BLaER1 (cell line): ENCODE measurements at regions not wholly inside any gene's neighbourhood (a gene's known extent, or its start where the extent isn't known, plus 50 kb on each side); places are given as distances from the start of the nearest gene placed in this dataset.
"Not testable (repeated sequence)": the region's sequence is repeated elsewhere in the genome, so short reads cannot be mapped to it uniquely, and the experiment has no call there.

ENCODE experiments used
- H3K27ac ChIP-seq: shearing (Covaris generic); formaldehyde crosslinking; 2 replicates; pipeline ENCODE4 v1.8.1; 2022
- H3K27me3 ChIP-seq: shearing (Covaris generic); formaldehyde crosslinking; 2 replicates; pipeline ENCODE4 v1.8.1; 2022
- H3K36me3 ChIP-seq: shearing (Covaris generic); formaldehyde crosslinking; 2 replicates; pipeline ENCODE4 v1.8.1; 2022
- H3K4me1 ChIP-seq: shearing (Covaris generic); formaldehyde crosslinking; 2 replicates; pipeline ENCODE4 v1.8.1; 2022
- H3K4me2 ChIP-seq: shearing (Covaris generic); formaldehyde crosslinking; 2 replicates; pipeline ENCODE4 v1.8.1; 2022
- H3K4me3 ChIP-seq: shearing (Covaris generic); formaldehyde crosslinking; 2 replicates; pipeline ENCODE4 v1.8.1; 2022
- H3K9ac ChIP-seq: shearing (Covaris generic); formaldehyde crosslinking; 2 replicates; pipeline ENCODE4 v1.8.1; 2022
- H3K9me3 ChIP-seq: shearing (Covaris generic); formaldehyde crosslinking; 2 replicates; pipeline ENCODE4 v1.8.1; 2022
- H4K20me1 ChIP-seq: shearing (Covaris generic); formaldehyde crosslinking; 2 replicates; pipeline ENCODE4 v1.8.1; 2022
- Cebpa-rat ChIP-seq: shearing (Covaris generic); IDR thresholded peaks from 2 replicates; pipeline ENCODE4 v1.8.1; 2022

DNA sequence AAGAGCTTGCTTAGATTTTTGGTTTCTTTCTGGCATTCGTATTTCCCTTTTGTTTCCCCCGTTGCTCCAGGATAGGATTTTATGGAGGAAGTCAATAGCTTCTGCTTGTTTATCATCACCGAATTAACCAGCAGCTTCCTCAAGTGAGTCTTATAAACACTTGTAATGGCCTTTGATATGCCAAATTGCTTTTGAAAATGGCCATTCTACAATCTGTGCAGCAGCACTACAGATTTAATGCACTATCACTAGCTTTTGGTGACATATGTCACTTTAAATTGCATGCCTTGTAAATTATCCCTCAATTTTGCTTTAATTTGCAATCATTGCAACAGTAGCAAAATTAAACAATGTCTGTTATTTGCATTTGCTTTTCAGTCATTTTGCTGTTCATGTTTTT, 774.7 kb downstream of the METTL4 start:
- Histone ChIP-seq H3K36me3 (no peaks in the 10 kb centered on the region), H3K4me1 (peaks cover 3% of the 10 kb centered on the region; the same call in 1 of the 2 replicates), H3K27ac (no peak overlapping the region), H4K20me1 (no peaks in the 10 kb centered on the region), H3K9me3 (peaks cover 9% of the 10 kb centered on the region), H3K4me3 (no peak overlapping the region), H3K9ac (no peak overlapping the region), H3K4me2 (no peak overlapping the region), H3K27me3 (no peaks in the 10 kb centered on the region)
- TF ChIP-seq Cebpa-rat = no peak

DNA sequence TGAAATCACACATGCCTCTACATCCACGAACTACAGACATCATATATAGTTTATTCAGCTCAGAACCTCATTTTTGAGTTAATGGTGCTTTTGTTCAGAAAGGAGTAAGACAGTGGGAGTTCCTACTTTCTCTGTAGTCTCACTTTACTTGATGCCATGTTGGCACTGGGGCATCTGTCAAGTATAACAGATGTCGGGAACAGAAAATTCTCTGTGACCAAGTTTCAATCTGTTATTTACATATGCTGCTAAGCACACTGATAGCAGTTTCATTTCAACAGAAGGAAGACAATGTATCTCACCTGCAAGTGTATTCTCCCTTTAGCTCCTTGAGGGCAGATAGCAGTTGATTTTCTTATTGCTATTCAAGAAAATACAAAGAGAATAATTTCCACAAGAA, 774.1 kb downstream of the METTL4 start:
- Histone ChIP-seq H3K27me3 (no peaks in the 10 kb centered on the region), H3K4me2 (no peak overlapping the region)
- TF ChIP-seq Cebpa-rat = no peak

DNA sequence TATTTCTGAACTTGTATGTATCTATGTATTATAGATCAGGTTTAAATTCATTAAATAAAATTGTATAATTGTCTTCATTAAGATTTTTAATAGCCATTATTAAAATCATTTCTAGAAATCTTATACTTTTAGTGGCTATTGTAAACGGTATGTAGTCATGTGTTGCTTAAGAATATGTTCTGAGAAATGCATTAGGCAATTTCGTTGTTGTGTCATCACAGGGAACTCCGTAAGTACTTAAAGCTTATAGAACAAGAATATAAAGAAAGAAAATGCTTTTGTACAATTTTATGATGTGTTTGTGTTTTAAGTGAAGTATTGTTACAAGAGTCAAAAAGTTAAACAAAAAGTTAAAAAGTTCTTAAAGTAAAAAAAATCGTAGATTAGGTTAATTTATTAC, 765.8 kb downstream of the METTL4 start:
- Histone ChIP-seq H3K4me1 (no peaks in the 10 kb centered on the region), H3K4me3 (no peak overlapping the region), H3K9me3 (no peaks in the 10 kb centered on the region), H4K20me1 (no peaks in the 10 kb centered on the region), H3K27ac (no peak overlapping the region), H3K27me3 (no peaks in the 10 kb centered on the region), H3K9ac (no peak overlapping the region), H3K4me2 (no peak overlapping the region), H3K36me3 (no peaks in the 10 kb centered on the region)
- no peak for TF ChIP-seq Cebpa-rat

More for the DNA sequence above, 774.1 kb downstream of the METTL4 start:
- no peaks in the 10 kb centered on the region for H3K36me3 ChIP-seq
- peaks cover 9% of the 10 kb centered on the region for H3K9me3 ChIP-seq
- peaks cover 3% of the 10 kb centered on the region; the same call in 1 of the 2 replicates for H3K4me1 ChIP-seq
- no peak overlapping the region for H3K4me3 ChIP-seq
- no peaks in the 10 kb centered on the region for H4K20me1 ChIP-seq
- H3K27ac ChIP-seq = no peak overlapping the region
- no peak overlapping the region for H3K9ac ChIP-seq

DNA sequence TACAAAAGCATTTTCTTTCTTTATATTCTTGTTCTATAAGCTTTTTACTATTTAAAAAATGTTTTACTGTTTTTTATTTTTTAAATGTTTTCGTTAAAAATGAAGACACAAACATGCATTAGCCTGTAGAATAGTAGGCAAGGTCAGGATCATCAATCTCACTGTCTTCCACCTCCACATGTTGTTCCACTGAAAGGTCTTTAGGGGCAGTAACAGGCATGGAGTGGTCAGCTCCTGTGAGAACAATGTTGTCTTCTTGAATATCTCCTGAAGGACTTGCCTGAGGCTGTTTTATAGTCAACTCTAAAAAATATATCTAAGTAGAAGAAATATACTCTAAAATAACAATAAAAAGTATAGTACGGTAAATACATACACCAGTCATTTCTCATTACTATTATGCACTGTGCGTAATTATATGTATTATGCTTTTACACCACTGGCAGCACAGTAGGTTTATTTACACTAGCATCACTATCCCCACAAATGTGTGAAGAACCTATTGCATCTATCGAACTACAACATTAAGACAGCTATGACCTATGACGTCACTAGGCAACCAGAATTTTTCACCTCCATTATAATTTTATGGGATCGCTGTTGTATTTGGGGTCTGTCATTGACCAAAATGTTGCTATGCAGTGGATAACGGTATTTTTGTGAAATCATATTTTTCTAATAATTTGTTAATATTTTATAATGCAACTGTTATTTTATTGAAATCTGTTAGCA, 764.3 kb downstream of the METTL4 start:
- Histone ChIP-seq H3K4me1 (no peaks in the 10 kb centered on the region), H3K4me3 (no peak overlapping the region)
- TF ChIP-seq Cebpa-rat = no peak

DNA sequence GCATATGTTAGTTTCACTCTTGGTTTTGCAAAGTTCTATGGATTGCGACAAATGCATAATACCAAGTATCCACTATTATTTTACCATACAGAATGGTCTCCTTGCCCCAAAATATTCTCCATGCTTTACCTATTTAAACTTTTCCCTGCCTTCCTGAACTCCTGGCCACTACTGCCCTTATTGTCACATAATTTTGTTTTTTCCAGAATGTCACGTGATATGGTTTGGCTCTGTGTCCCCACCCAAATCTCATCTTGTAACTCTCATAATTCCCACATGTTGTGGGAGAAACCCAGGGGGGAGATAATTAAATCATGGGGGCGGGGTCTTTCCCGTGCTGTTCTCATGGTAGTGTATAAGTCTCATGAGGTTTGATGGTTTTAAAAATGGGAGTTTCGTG, 760.0 kb downstream of the METTL4 start:
- Histone ChIP-seq H3K4me3 (no peak overlapping the region), H3K36me3 (no peaks in the 10 kb centered on the region), H3K9me3 (peaks cover 6% of the 10 kb centered on the region; the same call in 1 of the 2 replicates), H3K27ac (no peak overlapping the region), H3K4me2 (no peak overlapping the region), H3K4me1 (no peaks in the 10 kb centered on the region), H4K20me1 (no peaks in the 10 kb centered on the region), H3K9ac (no peak overlapping the region), H3K27me3 (no peaks in the 10 kb centered on the region)
- no peak for TF ChIP-seq Cebpa-rat

More for the DNA sequence above, 764.3 kb downstream of the METTL4 start:
- Histone ChIP-seq H3K9me3 (peaks cover 6% of the 10 kb centered on the region; the same call in 1 of the 2 replicates), H3K9ac (no peak overlapping the region), H3K36me3 (no peaks in the 10 kb centered on the region), H3K27me3 (no peaks in the 10 kb centered on the region), H3K4me2 (no peak overlapping the region), H4K20me1 (no peaks in the 10 kb centered on the region), H3K27ac (no peak overlapping the region)

DNA sequence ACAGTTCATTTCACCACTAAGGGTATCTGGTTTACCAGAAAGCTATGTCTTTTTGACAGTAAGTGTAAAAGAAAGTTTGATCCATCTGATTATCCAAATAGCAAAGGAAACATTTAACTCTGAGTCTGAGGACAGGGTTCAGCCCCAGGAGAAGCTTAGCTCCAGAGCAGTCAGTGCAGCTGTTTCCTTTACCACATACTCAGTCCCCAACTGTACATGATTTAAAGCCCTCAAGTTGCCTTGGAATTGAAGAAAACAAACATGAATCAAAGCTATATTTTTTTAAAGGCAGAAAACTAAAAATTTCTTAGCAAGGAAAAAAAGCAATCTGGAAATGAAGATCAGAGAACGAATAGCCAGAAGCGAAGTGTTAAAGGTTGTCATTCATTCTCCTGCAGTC, 746.0 kb downstream of the METTL4 start:
- no peaks in the 10 kb centered on the region for H3K36me3 ChIP-seq
- H3K4me2 ChIP-seq = no peak overlapping the region
- no peak overlapping the region for H3K9ac ChIP-seq
- TF ChIP-seq Cebpa-rat = no peak
- no peaks in the 10 kb centered on the region for H4K20me1 ChIP-seq
- no peak overlapping the region for H3K4me3 ChIP-seq
- no peaks in the 10 kb centered on the region for H3K4me1 ChIP-seq
- H3K27ac ChIP-seq = no peak overlapping the region
- no peaks in the 10 kb centered on the region for H3K27me3 ChIP-seq
- no peaks in the 10 kb centered on the region for H3K9me3 ChIP-seq

DNA sequence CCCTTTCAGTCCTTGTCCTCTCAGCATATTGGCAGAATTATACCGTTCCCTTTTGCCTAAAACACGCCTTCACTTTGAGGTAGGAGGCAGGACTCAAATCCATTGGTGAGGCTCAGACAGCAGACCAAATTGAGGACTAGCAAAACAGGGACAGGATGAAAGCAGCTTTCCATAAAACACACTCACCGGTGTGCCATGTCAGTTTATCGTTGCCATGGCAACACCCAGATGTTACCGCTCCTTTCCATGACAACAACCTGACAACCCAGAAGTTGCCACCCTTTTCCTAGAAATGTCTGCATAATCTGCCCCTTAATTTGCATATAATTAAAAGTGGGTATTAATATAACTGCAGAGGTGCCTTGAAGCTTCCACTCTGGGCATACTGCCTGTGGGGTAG, 730.4 kb downstream of the METTL4 start:
- Histone ChIP-seq H3K9ac (no peak overlapping the region), H3K27ac (no peak overlapping the region)
- TF ChIP-seq Cebpa-rat = no peak

DNA sequence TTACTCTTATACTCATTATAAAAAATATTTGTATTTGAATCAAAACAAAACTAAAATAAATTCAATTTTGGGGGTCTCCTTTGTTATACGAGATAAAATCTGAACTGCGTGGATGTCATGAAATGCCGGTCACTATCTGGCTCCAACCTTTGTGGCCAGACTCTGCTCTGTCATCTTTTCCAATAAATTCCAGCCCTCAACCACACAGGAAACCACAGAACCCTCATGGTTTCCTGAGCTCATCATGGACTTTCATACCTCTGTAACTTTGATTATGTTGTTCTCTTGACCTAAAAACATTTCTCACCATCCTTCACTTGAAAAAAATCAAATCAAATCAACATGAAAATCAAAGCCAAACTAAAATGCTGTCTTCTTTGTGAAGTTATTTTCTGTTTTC, 724.7 kb downstream of the METTL4 start:
- H3K27ac ChIP-seq = no peak overlapping the region
- H3K4me2 ChIP-seq = no peak overlapping the region
- no peaks in the 10 kb centered on the region for H3K27me3 ChIP-seq
- no peaks in the 10 kb centered on the region for H3K9me3 ChIP-seq
- H3K4me1 ChIP-seq = peaks cover 5% of the 10 kb centered on the region; the same call in 1 of the 2 replicates
- no peak for TF ChIP-seq Cebpa-rat
- no peaks in the 10 kb centered on the region for H3K36me3 ChIP-seq
- no peaks in the 10 kb centered on the region for H4K20me1 ChIP-seq
- no peak overlapping the region for H3K4me3 ChIP-seq
- no peak overlapping the region for H3K9ac ChIP-seq

More for the DNA sequence above, 730.4 kb downstream of the METTL4 start:
- Histone ChIP-seq H3K27me3 (no peaks in the 10 kb centered on the region), H3K4me2 (no peak overlapping the region), H3K9me3 (no peaks in the 10 kb centered on the region), H3K36me3 (no peaks in the 10 kb centered on the region), H3K4me1 (no peaks in the 10 kb centered on the region), H4K20me1 (no peaks in the 10 kb centered on the region), H3K4me3 (no peak overlapping the region)

DNA sequence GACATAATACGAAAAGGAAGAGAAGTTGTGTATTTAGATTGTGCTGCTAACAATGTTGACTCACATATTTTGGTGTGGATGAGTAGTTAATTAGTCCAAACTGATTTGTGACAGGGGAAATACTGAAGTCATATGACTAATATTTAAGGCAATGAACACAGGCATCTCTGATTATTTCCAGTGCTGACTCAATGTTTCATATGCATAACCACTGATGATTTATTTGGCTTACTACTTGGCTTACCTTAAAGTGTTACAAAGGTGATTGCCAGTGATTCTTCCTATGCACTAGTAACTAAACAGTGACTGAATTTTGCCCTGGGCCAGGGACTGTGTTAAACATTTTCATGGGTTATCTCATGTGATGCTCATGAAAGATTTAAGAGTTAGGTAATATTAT, 722.6 kb downstream of the METTL4 start:
- Histone ChIP-seq H3K36me3 (no peaks in the 10 kb centered on the region), H3K27ac (no peak overlapping the region), H3K4me1 (peaks cover 5% of the 10 kb centered on the region; the same call in 1 of the 2 replicates), H3K4me2 (no peak overlapping the region), H4K20me1 (no peaks in the 10 kb centered on the region), H3K9ac (no peak overlapping the region), H3K9me3 (no peaks in the 10 kb centered on the region), H3K4me3 (no peak overlapping the region), H3K27me3 (no peaks in the 10 kb centered on the region)
- no peak for TF ChIP-seq Cebpa-rat

DNA sequence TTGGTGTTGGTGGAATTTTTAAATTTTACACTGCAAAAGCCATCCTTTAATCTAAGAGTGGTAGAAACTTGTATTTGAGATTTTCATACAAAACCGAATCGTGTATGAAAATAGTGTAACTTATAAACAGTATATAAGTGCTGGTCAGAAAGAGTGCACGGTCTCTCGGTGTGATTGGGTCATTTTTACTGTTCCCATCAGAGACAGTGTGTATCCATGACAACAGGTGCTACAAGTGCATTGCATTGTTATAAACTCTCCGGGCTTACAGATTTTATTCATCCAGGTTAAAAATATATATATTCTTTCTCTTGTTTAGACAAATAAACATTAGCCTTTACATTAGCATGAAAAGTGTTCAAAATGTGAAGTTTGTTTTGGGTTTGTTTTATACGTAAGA, 721.9 kb downstream of the METTL4 start:
- no peak overlapping the region for H3K4me2 ChIP-seq
- H3K27ac ChIP-seq = no peak overlapping the region
- H3K36me3 ChIP-seq = no peaks in the 10 kb centered on the region
- no peak overlapping the region for H3K9ac ChIP-seq
- H3K27me3 ChIP-seq = no peaks in the 10 kb centered on the region
- no peaks in the 10 kb centered on the region for H3K9me3 ChIP-seq
- H3K4me1 ChIP-seq = peaks cover 5% of the 10 kb centered on the region; the same call in 1 of the 2 replicates
- no peak for TF ChIP-seq Cebpa-rat
- no peak overlapping the region for H3K4me3 ChIP-seq
- H4K20me1 ChIP-seq = no peaks in the 10 kb centered on the region

DNA sequence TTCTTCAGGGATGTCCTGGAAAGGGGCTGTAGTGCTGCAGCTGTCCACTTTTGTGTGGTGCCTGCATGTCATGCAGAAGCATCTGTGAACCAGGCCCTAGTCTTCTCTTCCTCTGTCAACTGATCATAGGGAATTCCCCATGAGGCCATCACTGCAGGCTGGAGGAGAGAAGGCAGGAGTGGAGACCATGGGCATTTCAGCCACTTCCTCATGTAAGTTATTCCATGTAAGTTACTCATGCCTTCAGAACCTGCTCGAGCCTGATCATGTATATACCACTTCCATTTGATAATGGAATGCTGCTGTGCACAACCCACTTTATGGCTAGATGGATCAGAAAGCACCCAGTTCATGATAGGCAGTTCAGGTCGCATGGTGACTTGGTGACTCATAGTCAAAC, 714.0 kb downstream of the METTL4 start:
- H3K9me3 ChIP-seq, H3K27ac ChIP-seq, H3K27me3 ChIP-seq, H3K4me1 ChIP-seq, H3K36me3 ChIP-seq, H3K4me3 ChIP-seq, H3K4me2 ChIP-seq, H4K20me1 ChIP-seq, H3K9ac ChIP-seq: not testable (repeated sequence)
